ENCODE measurements at regions not wholly inside any gene's neighbourhood (a gene's known extent, or its start where the extent isn't known, plus 50 kb on each side); places are given as distances from the start of the nearest gene placed in this dataset.

DNA sequence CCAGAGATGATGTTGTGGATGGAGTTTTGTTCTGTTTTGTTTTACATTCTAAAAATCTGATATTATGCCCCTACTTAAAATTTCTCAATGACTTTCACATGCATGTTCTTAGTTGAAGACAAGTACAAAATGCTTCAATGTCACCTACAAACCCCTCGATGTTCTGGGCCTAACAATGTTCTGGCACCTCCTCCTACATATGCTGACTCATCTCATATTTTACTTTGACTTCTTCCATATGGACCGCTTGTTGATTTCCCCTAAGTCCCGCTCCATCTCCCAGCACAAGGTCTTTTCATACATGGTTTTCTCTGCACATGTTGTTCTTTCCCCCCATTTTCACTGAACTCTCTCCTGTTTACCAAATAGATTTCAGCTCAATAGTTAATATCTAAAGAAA lies 441.4 kb downstream of the CNTN6 start:
- H3K27me3 ChIP-seq (ENCODE audit: control insufficient read depth, insufficient read depth, low read length): no peaks in the 10 kb centered on the region
- ChIA-PET CTCF (no interaction called here), POLR2A (no interaction called here)
- no peaks in the 10 kb centered on the region; the same call in 1 of the 2 replicates for H3K9me3 ChIP-seq (ENCODE audit: control insufficient read depth, insufficient read depth, low read length)
- no peak overlapping the region for H3K4me3 ChIP-seq (ENCODE audit: low read depth, low read length)
- TF ChIP-seq, protein P1, sequence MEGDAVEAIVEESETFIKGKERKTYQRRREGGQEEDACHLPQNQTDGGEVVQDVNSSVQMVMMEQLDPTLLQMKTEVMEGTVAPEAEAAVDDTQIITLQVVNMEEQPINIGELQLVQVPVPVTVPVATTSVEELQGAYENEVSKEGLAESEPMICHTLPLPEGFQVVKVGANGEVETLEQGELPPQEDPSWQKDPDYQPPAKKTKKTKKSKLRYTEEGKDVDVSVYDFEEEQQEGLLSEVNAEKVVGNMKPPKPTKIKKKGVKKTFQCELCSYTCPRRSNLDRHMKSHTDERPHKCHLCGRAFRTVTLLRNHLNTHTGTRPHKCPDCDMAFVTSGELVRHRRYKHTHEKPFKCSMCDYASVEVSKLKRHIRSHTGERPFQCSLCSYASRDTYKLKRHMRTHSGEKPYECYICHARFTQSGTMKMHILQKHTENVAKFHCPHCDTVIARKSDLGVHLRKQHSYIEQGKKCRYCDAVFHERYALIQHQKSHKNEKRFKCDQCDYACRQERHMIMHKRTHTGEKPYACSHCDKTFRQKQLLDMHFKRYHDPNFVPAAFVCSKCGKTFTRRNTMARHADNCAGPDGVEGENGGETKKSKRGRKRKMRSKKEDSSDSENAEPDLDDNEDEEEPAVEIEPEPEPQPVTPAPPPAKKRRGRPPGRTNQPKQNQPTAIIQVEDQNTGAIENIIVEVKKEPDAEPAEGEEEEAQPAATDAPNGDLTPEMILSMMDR (IDR thresholded peaks at IDR 0.05; ENCODE audit: low read depth, low read length): no peak
- no peak overlapping the region for H3K27ac ChIP-seq (ENCODE audit: low read depth, low read length)
- no peak for DNase-seq (ENCODE audit: low read depth, low spot score)

DNA sequence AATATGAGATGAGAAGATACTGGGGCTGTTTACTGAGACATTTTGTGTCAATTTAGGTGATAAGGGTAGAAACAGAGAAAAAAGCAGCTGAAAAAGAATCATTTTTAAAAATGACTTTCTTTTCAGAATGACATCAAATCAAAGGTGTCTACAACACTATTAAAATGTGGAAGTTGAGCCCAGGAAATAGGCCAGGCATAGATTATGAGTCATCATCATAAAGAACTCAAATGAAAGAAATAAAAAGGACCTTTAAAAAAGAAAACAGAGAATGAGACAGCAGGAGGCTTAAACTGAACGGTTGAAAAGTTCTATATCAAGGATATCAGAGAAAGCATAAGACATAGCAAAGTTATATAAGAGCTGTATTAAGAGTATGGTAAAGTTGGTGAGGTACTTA lies 442.5 kb downstream of the CNTN6 start:
- TF ChIP-seq, protein P1 (IDR thresholded peaks at IDR 0.05; ENCODE audit: low read depth, low read length): no peak
- DNase-seq (ENCODE audit: low read depth, low spot score): no peak
- no peaks in the 10 kb centered on the region; the same call in 1 of the 2 replicates for H3K9me3 ChIP-seq (ENCODE audit: control insufficient read depth, insufficient read depth, low read length)
- ChIA-PET CTCF (no interaction called here), POLR2A (no interaction called here)
- H3K27me3 ChIP-seq (ENCODE audit: control insufficient read depth, insufficient read depth, low read length): no peaks in the 10 kb centered on the region
- H3K4me3 ChIP-seq (ENCODE audit: low read depth, low read length): no peak overlapping the region
- no peak overlapping the region for H3K27ac ChIP-seq (ENCODE audit: low read depth, low read length)

DNA sequence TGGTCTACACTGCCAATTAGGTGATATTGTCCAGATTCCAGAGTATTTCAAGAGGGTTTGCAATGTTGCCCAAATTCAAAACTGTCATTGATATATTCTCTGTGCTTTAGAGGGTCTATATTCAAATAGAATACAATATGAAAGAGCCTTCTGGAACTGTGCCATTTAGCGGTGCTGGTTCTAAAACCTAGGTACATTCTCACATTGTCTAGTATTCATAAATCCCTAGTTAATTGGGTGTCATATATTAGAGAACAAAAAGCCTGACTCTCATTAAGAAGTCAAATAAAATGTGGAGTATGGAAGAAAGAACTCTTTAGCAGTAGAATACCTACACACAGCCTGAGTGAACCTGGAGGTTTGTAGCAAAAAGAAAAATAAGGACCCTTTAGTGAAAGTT lies 447.9 kb downstream of the CNTN6 start:
- no peak overlapping the region for H3K27ac ChIP-seq (ENCODE audit: low read depth, low read length)
- no peak for DNase-seq (ENCODE audit: low read depth, low spot score)
- TF ChIP-seq, protein P1 (IDR thresholded peaks at IDR 0.05; ENCODE audit: low read depth, low read length): no peak
- peaks cover 2% of the 10 kb centered on the region; the same call in 1 of the 2 replicates for H3K9me3 ChIP-seq (ENCODE audit: control insufficient read depth, insufficient read depth, low read length)
- H3K27me3 ChIP-seq (ENCODE audit: control insufficient read depth, insufficient read depth, low read length): no peaks in the 10 kb centered on the region
- CTCF ChIA-PET: no interaction called here
- POLR2A ChIA-PET: no interaction called here
- H3K4me3 ChIP-seq (ENCODE audit: low read depth, low read length): no peak overlapping the region

DNA sequence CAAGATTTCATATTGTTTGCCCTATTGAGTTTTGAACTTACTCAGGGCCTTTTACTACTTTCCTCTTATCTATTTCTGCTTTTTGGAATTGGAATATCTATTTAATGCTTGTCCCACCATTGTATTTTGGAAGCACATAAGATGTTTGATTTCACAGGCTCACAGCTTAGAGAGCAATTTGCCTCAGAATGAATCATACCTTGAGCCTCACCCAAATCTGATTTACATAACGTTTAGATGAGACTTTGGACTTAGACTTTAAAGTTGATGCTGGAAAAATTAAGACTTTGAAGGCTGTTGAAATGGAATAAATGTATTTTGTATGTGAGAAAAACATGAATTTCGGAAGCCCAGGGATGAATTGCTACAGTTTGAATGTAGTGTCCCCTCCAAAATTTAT lies 458.9 kb downstream of the CNTN6 start:
- ChIA-PET CTCF (no interaction called here), POLR2A (no interaction called here)
- no peak for DNase-seq (ENCODE audit: low read depth, low spot score)
- Histone ChIP-seq H3K9me3 (ENCODE audit: control insufficient read depth, insufficient read depth, low read length) (peaks cover 10% of the 10 kb centered on the region), H3K27me3 (ENCODE audit: control insufficient read depth, insufficient read depth, low read length) (no peaks in the 10 kb centered on the region), H3K4me3 (ENCODE audit: low read depth, low read length) (no peak overlapping the region), H3K27ac (ENCODE audit: low read depth, low read length) (no peak overlapping the region)
- TF ChIP-seq, protein P1 (IDR thresholded peaks at IDR 0.05; ENCODE audit: low read depth, low read length): no peak

DNA sequence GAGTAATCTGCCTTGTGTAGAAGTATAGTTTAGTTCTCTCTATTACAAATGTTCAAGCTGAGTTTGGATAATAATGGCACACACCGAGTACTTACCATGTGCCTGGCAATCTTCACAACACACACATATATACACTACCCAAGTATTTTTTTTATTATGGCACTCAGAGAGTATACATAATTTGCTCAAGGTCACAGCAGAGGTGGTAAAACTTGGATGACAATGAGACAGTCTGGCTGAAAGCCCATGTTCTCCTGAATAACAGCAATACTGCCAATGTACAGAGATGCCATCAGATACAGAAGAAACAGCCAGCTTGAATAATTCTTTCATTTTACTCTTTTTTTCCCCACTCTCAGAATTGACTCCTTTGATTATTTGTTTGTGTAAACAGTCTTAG lies 460.0 kb downstream of the CNTN6 start:
- Histone ChIP-seq H3K9me3 (ENCODE audit: control insufficient read depth, insufficient read depth, low read length) (peaks cover 8% of the 10 kb centered on the region), H3K4me3 (ENCODE audit: low read depth, low read length) (no peak overlapping the region), H3K27me3 (ENCODE audit: control insufficient read depth, insufficient read depth, low read length) (no peaks in the 10 kb centered on the region), H3K27ac (ENCODE audit: low read depth, low read length) (no peak overlapping the region)
- TF ChIP-seq, protein P1 (IDR thresholded peaks at IDR 0.05; ENCODE audit: low read depth, low read length): no peak
- CTCF ChIA-PET: no interaction called here
- POLR2A ChIA-PET: no interaction called here
- no peak for DNase-seq (ENCODE audit: low read depth, low spot score)
